ENCODE measurements at regions not wholly inside any gene's neighbourhood (a gene's known extent, or its start where the extent isn't known, plus 50 kb on each side); places are given as distances from the start of the nearest gene placed in this dataset.

DNA sequence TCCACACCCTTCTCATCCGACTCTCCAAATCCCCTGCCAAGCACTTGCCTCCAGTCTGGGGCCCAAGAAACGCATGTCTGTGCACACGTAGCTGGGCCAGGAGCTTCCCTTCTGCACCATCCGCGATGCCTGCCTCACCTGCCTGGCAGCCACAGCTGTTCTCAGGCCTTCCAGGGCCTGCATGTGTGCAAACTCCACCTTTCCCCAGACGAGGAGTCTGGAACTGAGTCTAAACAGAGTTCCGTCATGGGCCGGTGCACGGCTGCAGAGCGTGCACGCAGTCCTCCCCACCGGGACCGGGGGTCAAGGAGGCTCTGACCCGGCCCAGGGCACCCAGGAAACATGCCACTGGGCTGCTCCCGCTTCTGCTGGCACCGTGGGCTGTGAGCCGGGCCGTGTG is 66.8 kb upstream of the SALL3 start:
- TF ChIP-seq, protein P1, sequence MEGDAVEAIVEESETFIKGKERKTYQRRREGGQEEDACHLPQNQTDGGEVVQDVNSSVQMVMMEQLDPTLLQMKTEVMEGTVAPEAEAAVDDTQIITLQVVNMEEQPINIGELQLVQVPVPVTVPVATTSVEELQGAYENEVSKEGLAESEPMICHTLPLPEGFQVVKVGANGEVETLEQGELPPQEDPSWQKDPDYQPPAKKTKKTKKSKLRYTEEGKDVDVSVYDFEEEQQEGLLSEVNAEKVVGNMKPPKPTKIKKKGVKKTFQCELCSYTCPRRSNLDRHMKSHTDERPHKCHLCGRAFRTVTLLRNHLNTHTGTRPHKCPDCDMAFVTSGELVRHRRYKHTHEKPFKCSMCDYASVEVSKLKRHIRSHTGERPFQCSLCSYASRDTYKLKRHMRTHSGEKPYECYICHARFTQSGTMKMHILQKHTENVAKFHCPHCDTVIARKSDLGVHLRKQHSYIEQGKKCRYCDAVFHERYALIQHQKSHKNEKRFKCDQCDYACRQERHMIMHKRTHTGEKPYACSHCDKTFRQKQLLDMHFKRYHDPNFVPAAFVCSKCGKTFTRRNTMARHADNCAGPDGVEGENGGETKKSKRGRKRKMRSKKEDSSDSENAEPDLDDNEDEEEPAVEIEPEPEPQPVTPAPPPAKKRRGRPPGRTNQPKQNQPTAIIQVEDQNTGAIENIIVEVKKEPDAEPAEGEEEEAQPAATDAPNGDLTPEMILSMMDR (IDR thresholded peaks at IDR 0.05): no peak
- TF ChIP-seq POLR2A (IDR thresholded peaks at IDR 0.05): no peak

Measured in heart left ventricle (tissue), 13 donors.